Tibial nerve (tissue), 4 donors: ENCODE measurements at regions not wholly inside any gene's neighbourhood (a gene's known extent, or its start where the extent isn't known, plus 50 kb on each side); places are given as distances from the start of the nearest gene placed in this dataset.

Source experiments
- CTCF ChIP-seq, 5 experiments: fragments of 200-600 bp in 3 of 5; fragments of 450-650 bp in 2 of 5; sonication (generic) in 3 of 5; IDR thresholded peaks; one replicate each; pipeline ENCODE4 v1.5.1; 2016 to 2019; ENCODE audit warnings: antibody characterized with exemption in 5 of 5, mild to moderate bottlenecking in 3 of 5, moderate library complexity in 2 of 5
- EP300 ChIP-seq, 2 donors: sonication (generic); formaldehyde crosslinking; IDR thresholded peaks; one replicate each; pipeline ENCODE4 v1.6.1; 2017; ENCODE audit warnings: antibody characterized with exemption in 2 of 2, mild to moderate bottlenecking in 1 of 2
- POLR2A ChIP-seq, 2 donors: fragments of 450-650 bp; IDR thresholded peaks; one replicate each; pipeline ENCODE4 v1.6.1; 2017; ENCODE audit warnings: antibody characterized with exemption in 2 of 2, mild to moderate bottlenecking in 2 of 2, moderate library complexity in 2 of 2

- TF ChIP-seq CTCF (IDR thresholded peaks at IDR 0.05) (no peak), EP300 (IDR thresholded peaks at IDR 0.05) (no peak), POLR2A (IDR thresholded peaks at IDR 0.05) (no peak)
Measured at GRCh38 chr10:9051328-9051974, 997.0 kb downstream of the GATA3 start.
